Heart right ventricle (tissue), 16 donors: ENCODE measurements at regions not wholly inside any gene's neighbourhood (a gene's known extent, or its start where the extent isn't known, plus 50 kb on each side); places are given as distances from the start of the nearest gene placed in this dataset.

Experiments used
- ATAC-seq, 8 donors: fragments of 200-7000 bp; cut with Tn5 transposase; one replicate each; pipeline ENCODE4 v1.9.1; 2020; ENCODE audit warnings: mild to moderate bottlenecking in 8 of 8, moderate library complexity in 8 of 8, moderate number of reproducible peaks in 1 of 8
- DNase-seq, 2 donors: peaks; one replicate each; pipeline ENCODE4 v3.0.0-alpha.2; 2020
- H3K27ac ChIP-seq, 10 donors: fragments of 200-600 bp; sonication (generic) in 2 of 10; one replicate each; pipeline versions ENCODE4 v1.5.0 to v1.8.0; 2020 to 2022; ENCODE audit warnings: mild to moderate bottlenecking in 3 of 10
- H3K27me3 ChIP-seq, 7 donors: fragments of 200-600 bp; one replicate each; pipeline ENCODE4 v1.8.0; 2021 to 2022; ENCODE audit warnings: mild to moderate bottlenecking in 2 of 7
- H3K36me3 ChIP-seq, 9 donors: fragments of 200-600 bp; sonication (generic) in 1 of 9; one replicate each; pipeline versions ENCODE4 v1.5.0 to v1.8.0; 2020 to 2022; ENCODE audit warnings: mild to moderate bottlenecking in 2 of 9
- H3K4me1 ChIP-seq, 9 donors: fragments of 200-600 bp; sonication (generic) in 1 of 9; one replicate each; pipeline versions ENCODE4 v1.5.0 to v1.8.0; 2020 to 2022; ENCODE audit warnings: mild to moderate bottlenecking in 4 of 9
- H3K4me3 ChIP-seq, 10 donors: fragments of 200-600 bp; sonication (generic) in 2 of 10; one replicate each; pipeline versions ENCODE4 v1.5.0 to v1.8.0; 2020 to 2022; ENCODE audit warnings: mild to moderate bottlenecking in 7 of 10, moderate library complexity in 2 of 10
- H3K9me3 ChIP-seq, 11 donors: fragments of 200-600 bp in 10 of 11; sonication (generic) in 2 of 11; one replicate each; pipeline versions ENCODE4 v1.5.0 to v1.8.0; 2013 to 2022; ENCODE audit warnings: mild to moderate bottlenecking in 2 of 11, control low read depth in 1 of 11, moderate library complexity in 1 of 11
- WGBS, 2 donors: extraction: QIAGEN DNeasy Blood & Tissue Kit; methylation state at CpG; one replicate each; pipeline ENCODE4 v1.1.7; 2013; ENCODE audit warnings: inconsistent platforms in 1 of 2; 5-methylcytosine and 5-hydroxymethylcytosine counted together
- intact Hi-C, 10 donors: fragments of 100-400 bp; cut with DNase I; formaldehyde crosslinking; loops; one replicate each; pipeline versions ENCODE4 v1.11.1 to v1.14.2; 2022
- TF ChIP-seq, protein P1 (sequence below), 9 donors: fragments of 200-600 bp; sonication (generic) in 2 of 9; IDR thresholded peaks; one replicate each; pipeline versions ENCODE4 v1.5.0 to v1.8.0; 2021 to 2022; ENCODE audit warnings: antibody characterized with exemption in 9 of 9, mild to moderate bottlenecking in 5 of 9, moderate library complexity in 1 of 9
- donor health status: Arrhythmogenic right ventricular cardiomyopathy.
- donor health status: ischemic (EF 13 %, LVEDD 7.1; RV severe dilation, severe dysfunction).
- donor health status: healthy with polysubstance abuse.
- donor health status: DM: no; HTN: yes; CAD: no.
- donor health status: DM: no; HTN: no; CAD: no.
- donor health status: ischemic (EF 25% LVEDD 6.9; RV normal size, moderate dysfunction).
- donor health status: ischemic (EF 25% LVEDD 5.7; RV mildly dilated, moderate dysfunction).
- donor health status: healthy.
- donor health status: DM: yes; HTN: yes; CAD: no.
- donor health status: Ischemic cardiomyopathy.
- donor health status: ischemic (EF 35%, LVEDD 5.7; RV mildly dilated, moderate dysfunction).
- donor health status: nonischemic (EF 11% LVEDD 7.7; RV severe dilation, severe dysfunction).
- donor health status: DM: yes; HTN: yes; CAD: no.
- donor health status: PGD.
- donor health status: ischemic (EF 29% LVEDD 5.4; RV normal size, mild dysfunction).
- donor health status: nonischemic (EF 23%, LVEDD 6.1; RV moderate dilation, normal function).

DNA sequence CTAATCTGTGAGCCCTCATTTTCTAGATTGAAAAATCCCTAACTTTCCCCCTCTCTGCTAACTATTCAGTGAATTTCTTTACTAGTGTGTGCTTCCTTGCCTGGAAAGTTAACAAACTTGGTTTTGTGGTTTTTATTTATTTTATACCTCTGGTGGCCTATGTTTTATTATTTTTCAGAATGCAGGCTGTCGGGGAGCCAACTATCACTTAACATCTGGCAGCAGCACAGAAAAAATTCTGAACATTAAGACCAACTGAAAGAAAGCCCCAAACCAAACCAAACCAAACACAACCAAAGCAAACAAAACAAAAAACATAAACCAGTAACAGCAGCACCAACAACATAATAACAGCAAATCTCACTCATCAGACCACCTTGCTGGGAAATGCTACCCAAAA lies 109.0 kb upstream of the KL start:
- no peak overlapping the region for H3K27ac ChIP-seq
- H3K4me3 ChIP-seq, result no peak overlapping the region
- H3K27me3 ChIP-seq, result no peaks in the 10 kb centered on the region
- H3K4me1 ChIP-seq, result peaks cover 0 to 19% (median 3%) of the 10 kb centered on the region in 9 donors
- WGBS, 2 donors, result 73 to 75% methylated on average over 1 of the region's 1 CpG
- TF ChIP-seq, protein P1, sequence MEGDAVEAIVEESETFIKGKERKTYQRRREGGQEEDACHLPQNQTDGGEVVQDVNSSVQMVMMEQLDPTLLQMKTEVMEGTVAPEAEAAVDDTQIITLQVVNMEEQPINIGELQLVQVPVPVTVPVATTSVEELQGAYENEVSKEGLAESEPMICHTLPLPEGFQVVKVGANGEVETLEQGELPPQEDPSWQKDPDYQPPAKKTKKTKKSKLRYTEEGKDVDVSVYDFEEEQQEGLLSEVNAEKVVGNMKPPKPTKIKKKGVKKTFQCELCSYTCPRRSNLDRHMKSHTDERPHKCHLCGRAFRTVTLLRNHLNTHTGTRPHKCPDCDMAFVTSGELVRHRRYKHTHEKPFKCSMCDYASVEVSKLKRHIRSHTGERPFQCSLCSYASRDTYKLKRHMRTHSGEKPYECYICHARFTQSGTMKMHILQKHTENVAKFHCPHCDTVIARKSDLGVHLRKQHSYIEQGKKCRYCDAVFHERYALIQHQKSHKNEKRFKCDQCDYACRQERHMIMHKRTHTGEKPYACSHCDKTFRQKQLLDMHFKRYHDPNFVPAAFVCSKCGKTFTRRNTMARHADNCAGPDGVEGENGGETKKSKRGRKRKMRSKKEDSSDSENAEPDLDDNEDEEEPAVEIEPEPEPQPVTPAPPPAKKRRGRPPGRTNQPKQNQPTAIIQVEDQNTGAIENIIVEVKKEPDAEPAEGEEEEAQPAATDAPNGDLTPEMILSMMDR (IDR thresholded peaks at IDR 0.05), result no peak
- intact Hi-C loops, result loop anchor here in 2 of 10 donors (5.0 to 10.0 kb wide), 2 partner anchors 222 to 320 kb away; partner anchors contain the start of gene PDS5B (in 1 of the 2)
- no peaks in the 10 kb centered on the region for H3K9me3 ChIP-seq
- no peak for DNase-seq
- no peak for ATAC-seq
- no peaks in the 10 kb centered on the region for H3K36me3 ChIP-seq

DNA sequence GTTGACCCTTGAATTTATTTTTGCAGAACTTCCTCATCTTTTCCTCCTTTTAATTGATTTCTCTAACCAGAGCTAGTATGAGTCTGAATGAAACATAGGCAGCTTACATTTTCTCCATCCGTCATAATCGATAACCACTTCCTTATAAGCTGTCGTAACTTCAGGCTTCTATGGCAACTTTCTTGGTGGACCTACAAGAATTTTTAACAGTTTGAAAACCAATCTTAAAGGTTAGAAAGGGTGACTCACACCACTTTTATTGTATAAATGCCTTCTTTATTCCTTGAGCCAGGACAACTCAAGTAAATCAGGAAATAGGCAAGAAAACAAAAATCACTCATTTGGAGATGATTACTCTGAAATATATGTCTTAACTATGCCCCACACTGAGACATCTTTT lies 105.7 kb upstream of the KL start:
- TF ChIP-seq, protein P1 (IDR thresholded peaks at IDR 0.05), result no peak
- no peaks in the 10 kb centered on the region for H3K27me3 ChIP-seq
- H3K9me3 ChIP-seq, result no peaks in the 10 kb centered on the region
- no peak for ATAC-seq
- no peak overlapping the region for H3K27ac ChIP-seq
- peaks cover 0 to 11% (median 0%) of the 10 kb centered on the region in 9 donors for H3K4me1 ChIP-seq
- 88 to 90% methylated on average over 3 of the region's 3 CpGs for WGBS, 2 donors
- no peak overlapping the region for H3K4me3 ChIP-seq
- no peak for DNase-seq
- intact Hi-C loops, result no loop called here
- H3K36me3 ChIP-seq, result no peaks in the 10 kb centered on the region

DNA sequence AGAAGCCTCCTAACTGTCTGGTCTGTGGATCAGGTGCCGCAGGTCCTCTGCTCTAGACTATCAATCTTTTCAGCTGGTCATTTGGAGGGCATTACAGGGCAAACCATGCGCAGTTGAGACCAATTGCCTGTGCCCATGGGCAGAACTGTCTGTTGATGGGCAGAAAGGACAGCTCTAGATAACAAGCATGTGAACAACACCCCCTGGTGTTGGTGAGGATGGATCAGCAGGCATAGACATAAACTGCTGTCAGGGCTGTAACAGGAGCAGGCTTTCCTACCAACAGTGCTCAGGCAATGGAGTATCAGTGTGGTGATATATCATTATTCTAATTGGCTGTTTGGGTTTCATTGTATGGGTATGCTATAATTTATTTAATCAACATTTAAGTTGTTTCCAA lies 104.7 kb upstream of the KL start:
- ATAC-seq, result peak in 6 of 8 donors; percentile 58 to 79 (median 61)
- 91 to 93% methylated on average over 2 of the region's 2 CpGs for WGBS, 2 donors

DNA sequence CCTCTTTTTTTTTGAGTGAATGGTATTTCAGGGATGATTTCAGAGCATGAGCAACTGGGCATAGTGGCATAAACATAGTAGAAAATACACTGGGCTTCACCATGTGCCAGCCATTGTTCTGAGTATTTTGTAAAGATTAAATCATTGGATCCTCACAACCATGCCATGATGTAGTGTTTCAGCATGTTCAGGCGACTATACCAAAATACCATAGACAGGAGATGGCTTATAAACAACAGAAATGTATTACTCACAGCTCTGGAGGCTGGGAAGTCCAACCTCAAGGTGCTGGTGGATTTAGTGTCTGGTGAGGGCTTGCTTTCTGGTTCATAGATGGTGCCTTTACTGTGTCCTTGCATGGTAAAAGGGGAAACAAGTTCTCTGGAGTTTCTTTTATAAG lies 101.5 kb upstream of the KL start:
- TF ChIP-seq, protein P1 (IDR thresholded peaks at IDR 0.05), result no peak
- Histone ChIP-seq H3K27ac (no peak overlapping the region), H3K27me3 (no peaks in the 10 kb centered on the region), H3K9me3 (peaks cover 0 to 15% (median 8%) of the 10 kb centered on the region in 11 donors), H3K36me3 (no peaks in the 10 kb centered on the region), H3K4me1 (no peaks in the 10 kb centered on the region), H3K4me3 (no peak overlapping the region)
- no peak for ATAC-seq
- no peak for DNase-seq
- intact Hi-C loops, result no loop called here
- WGBS, 2 donors, result 79 to 82% methylated on average over 1 of the region's 1 CpG

More for the DNA sequence above, 104.7 kb upstream of the KL start:
- Histone ChIP-seq H3K4me3 (no peak overlapping the region), H3K36me3 (no peaks in the 10 kb centered on the region), H3K9me3 (peaks cover 0 to 5% (median under 1%) of the 10 kb centered on the region in 11 donors), H3K27ac (no peak overlapping the region), H3K27me3 (no peaks in the 10 kb centered on the region), H3K4me1 (peaks cover 0 to 1% (median 0%) of the 10 kb centered on the region in 9 donors)
- intact Hi-C loops, result no loop called here
- TF ChIP-seq, protein P1 (IDR thresholded peaks at IDR 0.05), result peak in 8 of 9 donors; percentile 13 to 56 (median 39)
- no peak for DNase-seq
